ENCODE measurements at regions not wholly inside any gene's neighbourhood (a gene's known extent, or its start where the extent isn't known, plus 50 kb on each side); places are given as distances from the start of the nearest gene placed in this dataset.

DNA sequence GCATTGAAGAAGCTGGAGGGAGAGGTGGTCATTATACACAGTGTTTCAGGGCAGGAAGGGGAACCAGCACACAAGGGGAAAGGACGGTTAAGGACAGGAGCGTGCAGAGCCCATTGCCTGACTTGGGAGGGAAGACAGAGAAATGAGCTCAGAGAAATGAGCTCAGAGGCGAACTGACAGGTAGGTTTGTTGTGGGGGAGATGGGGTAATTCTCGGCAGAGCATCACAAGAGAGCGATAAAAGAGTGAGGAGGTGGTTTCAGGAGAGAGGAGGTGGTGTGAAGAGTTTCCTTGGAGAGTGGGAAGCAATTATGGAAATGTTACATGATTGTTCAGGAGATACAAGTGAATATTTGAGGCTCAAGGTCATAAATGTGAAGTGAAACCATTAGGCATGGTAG lies 61.0 kb downstream of the MRGPRX1 start:
- no peak for DNase-seq (ENCODE audit: low read depth)

DNA sequence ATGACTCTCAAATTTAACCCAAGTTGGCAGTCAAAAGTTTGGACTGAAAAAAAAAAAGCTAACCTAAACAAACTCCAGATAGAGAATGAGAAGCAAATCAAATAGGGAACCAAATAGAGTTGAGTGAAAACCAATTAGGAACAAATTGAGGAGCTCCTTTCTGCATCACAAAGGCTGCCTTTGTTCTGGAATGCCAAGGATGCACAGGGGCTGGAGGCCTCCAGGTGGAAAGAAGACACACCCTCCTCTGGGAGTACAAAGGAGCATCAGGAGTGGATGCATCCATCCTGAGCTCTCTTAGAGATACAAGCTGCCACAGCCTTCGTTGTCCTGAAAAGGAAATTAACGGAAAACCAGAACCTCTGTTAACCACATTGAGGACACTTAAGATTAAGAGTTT lies 73.3 kb downstream of the MRGPRX1 start:
- no peak for DNase-seq (ENCODE audit: low read depth)

DNA sequence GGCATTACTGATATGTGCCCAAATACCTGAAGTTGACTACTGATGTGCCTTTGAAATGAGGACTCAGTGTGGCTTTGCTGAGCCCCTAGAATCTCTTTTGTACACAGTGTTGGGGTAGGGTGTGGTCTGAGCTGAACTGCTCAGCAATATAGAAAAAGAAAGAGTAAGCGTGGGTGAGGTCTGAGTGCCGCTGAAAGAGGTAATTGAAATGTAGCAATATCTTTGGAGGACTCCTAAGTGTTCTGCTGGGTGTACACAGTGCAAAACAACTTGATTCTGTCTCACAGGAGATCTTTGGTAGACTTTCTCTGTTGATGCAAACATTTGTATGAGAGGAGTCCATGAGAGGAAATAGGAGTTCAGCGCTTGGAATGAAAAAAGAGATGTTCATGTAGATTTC lies 73.7 kb upstream of the PTPN5 start:
- no peak for DNase-seq (ENCODE audit: low read depth)

DNA sequence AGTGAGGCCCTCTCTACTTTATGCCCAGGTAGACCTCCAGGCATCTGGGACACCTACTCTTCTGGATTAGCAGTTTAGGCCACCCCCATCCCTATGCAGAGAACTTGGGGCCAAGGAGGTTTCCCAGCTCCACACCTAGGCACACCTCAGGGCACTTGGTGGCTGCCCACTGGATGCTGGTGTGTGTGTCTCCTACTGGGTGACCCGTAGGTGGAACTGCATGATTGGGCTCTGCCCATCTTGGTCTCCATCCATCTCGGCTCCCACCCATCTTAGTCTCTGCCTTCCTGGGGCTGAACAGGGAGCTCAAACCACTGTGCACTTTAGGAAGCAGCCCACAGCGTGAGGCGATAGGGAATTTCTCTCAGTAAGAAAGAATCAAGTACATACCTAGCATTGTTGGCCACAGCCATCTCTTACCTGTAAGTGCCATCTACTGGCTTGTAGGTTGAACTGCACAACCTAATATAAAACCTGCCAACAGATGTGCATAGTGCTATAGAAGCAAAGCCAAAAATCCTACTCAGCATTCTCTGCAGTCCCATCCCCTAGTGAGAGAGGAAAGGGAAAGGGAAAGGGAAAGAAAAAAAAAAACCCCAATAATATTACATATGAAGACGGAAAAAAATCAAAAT lies 61.6 kb upstream of the PTPN5 start:
- peak; percentile 51 for DNase-seq (ENCODE audit: low read depth)

DNA sequence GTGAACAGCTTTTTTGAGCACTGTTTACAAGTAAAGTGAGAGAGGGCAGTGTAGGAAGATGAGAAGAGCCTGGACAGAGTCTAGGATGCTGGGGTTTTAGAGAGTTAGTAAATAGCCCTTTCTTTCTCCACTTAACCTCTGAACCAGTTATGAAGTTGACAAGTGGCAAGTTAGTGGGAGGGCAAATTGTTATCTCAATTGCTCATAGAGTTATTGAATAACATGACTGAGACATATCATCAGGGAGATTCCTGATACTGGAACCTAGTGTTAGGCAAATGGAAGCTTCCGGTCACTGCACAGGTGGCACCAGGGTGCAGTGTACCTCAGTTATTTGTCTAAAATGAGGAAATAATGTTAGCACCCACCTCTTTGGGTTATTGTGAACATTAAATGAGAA lies 57.8 kb upstream of the PTPN5 start:
- DNase-seq (ENCODE audit: low read depth) = no peak

DNA sequence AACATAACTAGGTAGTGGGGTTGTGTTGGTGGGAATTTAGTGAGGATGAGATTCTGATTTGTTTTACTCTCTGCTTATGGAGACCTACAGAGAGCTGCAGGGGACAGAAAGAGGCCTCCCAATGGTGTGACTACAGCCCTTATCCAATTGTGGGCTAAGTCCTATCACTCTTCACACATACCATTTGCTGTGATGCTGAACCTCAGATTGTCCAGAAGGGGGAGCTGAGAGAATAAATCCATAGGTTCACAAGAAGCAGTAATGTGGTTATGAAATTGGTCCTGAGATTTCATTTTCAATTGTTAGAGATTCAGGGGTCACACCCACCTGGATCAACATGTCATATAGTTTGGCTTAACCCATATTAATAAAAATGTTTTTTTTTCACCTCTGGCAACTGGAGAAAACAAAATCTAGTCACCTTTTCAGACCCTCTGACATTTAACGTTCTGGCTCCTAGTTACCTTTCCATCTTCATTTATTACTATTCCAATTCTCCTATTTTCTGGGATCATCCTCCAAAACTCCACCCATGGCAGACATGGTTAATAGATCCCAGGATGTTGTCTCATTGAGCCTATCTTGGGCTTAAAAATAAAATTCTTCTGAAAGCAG lies 53.3 kb upstream of the PTPN5 start:
- DNase-seq (ENCODE audit: low read depth) = peak; percentile 51

Measured in renal cortical epithelial cell (primary cell).